ENCODE measurements at regions not wholly inside any gene's neighbourhood (a gene's known extent, or its start where the extent isn't known, plus 50 kb on each side); places are given as distances from the start of the nearest gene placed in this dataset.

- Histone ChIP-seq H3K9me2 (ENCODE audit: insufficient read depth, low read length) (no peaks in the 10 kb centered on the region), H3K27me3 (ENCODE audit: insufficient read depth, low read depth, low read length) (no peaks in the 10 kb centered on the region), H3K4me2 (ENCODE audit: low read length) (no peak overlapping the region), H3K79me2 (replicated peaks; ENCODE audit: insufficient read depth, low read length) (no peaks in the 10 kb centered on the region), H3K9ac (ENCODE audit: low read length) (no peak overlapping the region), H3K27ac (ENCODE audit: low read length) (no peak overlapping the region), H3K9me3 (ENCODE audit: low read length) (no peaks in the 10 kb centered on the region), H2AFZ (ENCODE audit: low read depth, low read length) (no peak overlapping the region), H3F3A (ENCODE audit: insufficient read depth, low read length, poor library complexity, severe bottlenecking) (no peaks in the 10 kb centered on the region), H3K4me3 (ENCODE audit: low read length) (no peak overlapping the region), H3K36me3 (ENCODE audit: insufficient read depth, low read length) (no peaks in the 10 kb centered on the region), H4K20me1 (ENCODE audit: insufficient read depth) (no peaks in the 10 kb centered on the region)
- TF ChIP-seq EZH2 (IDR thresholded peaks at IDR 0.05; ENCODE audit: borderline replicate concordance, insufficient read depth, low read length, poor library complexity, severe bottlenecking) (no peak), EP300 (conservative IDR thresholded peaks at IDR 0.05; ENCODE audit: poor library complexity, severe bottlenecking) (no peak), MXI1 (conservative IDR thresholded peaks at IDR 0.05; ENCODE audit: poor library complexity, severe bottlenecking) (no peak), SMC3 (conservative IDR thresholded peaks at IDR 0.05; ENCODE audit: poor library complexity) (no peak), REST (IDR thresholded peaks at IDR 0.05; ENCODE audit: borderline replicate concordance) (no peak), RAD21 (conservative IDR thresholded peaks at IDR 0.05) (no peak), TAF1 (IDR thresholded peaks at IDR 0.05; ENCODE audit: low read depth) (no peak), POLR2AphosphoS5 (IDR thresholded peaks at IDR 0.05) (no peak)
These were observed 484.1 kb upstream of the SEMA6A start for GRCh38 chr5:117058740-117059139.

- H3K27me3 ChIP-seq (ENCODE audit: insufficient read depth, low read depth, low read length): no peaks in the 10 kb centered on the region
- no peaks in the 10 kb centered on the region for H3K36me3 ChIP-seq (ENCODE audit: insufficient read depth, low read length)
- H3K9ac ChIP-seq (ENCODE audit: low read length): no peak overlapping the region
- H3F3A ChIP-seq (ENCODE audit: insufficient read depth, low read length, poor library complexity, severe bottlenecking): no peaks in the 10 kb centered on the region
- H3K4me2 ChIP-seq (ENCODE audit: low read length): no peak overlapping the region
- H3K79me2 ChIP-seq (replicated peaks; ENCODE audit: insufficient read depth, low read length): no peaks in the 10 kb centered on the region
- H3K9me3 ChIP-seq (ENCODE audit: low read length): no peaks in the 10 kb centered on the region
- H2AFZ ChIP-seq (ENCODE audit: low read depth, low read length): no peak overlapping the region
- H3K9me2 ChIP-seq (ENCODE audit: insufficient read depth, low read length): no peaks in the 10 kb centered on the region
- H4K20me1 ChIP-seq (ENCODE audit: insufficient read depth): no peaks in the 10 kb centered on the region
- no peak overlapping the region for H3K4me3 ChIP-seq (ENCODE audit: low read length)
- no peak overlapping the region for H3K27ac ChIP-seq (ENCODE audit: low read length)
- TF ChIP-seq POLR2AphosphoS5 (IDR thresholded peaks at IDR 0.05) (no peak), EZH2 (IDR thresholded peaks at IDR 0.05; ENCODE audit: borderline replicate concordance, insufficient read depth, low read length, poor library complexity, severe bottlenecking) (no peak), CTCF (IDR thresholded peaks at IDR 0.05; ENCODE audit: poor library complexity, severe bottlenecking) (no peak), MXI1 (conservative IDR thresholded peaks at IDR 0.05; ENCODE audit: poor library complexity, severe bottlenecking) (no peak), RAD21 (conservative IDR thresholded peaks at IDR 0.05) (no peak), EP300 (conservative IDR thresholded peaks at IDR 0.05; ENCODE audit: poor library complexity, severe bottlenecking) (no peak), REST (IDR thresholded peaks at IDR 0.05; ENCODE audit: borderline replicate concordance) (no peak)
These were observed 480.9 kb upstream of the SEMA6A start for GRCh38 chr5:117055517-117055916.
